SK-N-SH treated with all-trans-retinoic acid at 6 μM for 48 hours (cell line): ENCODE measurements at regions not wholly inside any gene's neighbourhood (a gene's known extent, or its start where the extent isn't known, plus 50 kb on each side); places are given as distances from the start of the nearest gene placed in this dataset.

Source experiments
- ATAC-seq: fragments of 200-7000 bp; cut with Tn5 transposase; 3 replicates; pipeline ENCODE4 v1.9.1; 2020; ENCODE audit warnings: mild to moderate bottlenecking, moderate library complexity
- BACH2 ChIP-seq: fragments of 250-450 bp; sonication (Bioruptor Pico); IDR thresholded peaks from 2 replicates; pipeline ENCODE4 v1.9.0; 2021; ENCODE audit warnings: mild to moderate bottlenecking, borderline replicate concordance
- CREB5 ChIP-seq: fragments of 250-450 bp; sonication (Bioruptor Pico); IDR thresholded peaks from 2 replicates; pipeline ENCODE4 v1.5.1; 2020; ENCODE audit warnings: low read depth, mild to moderate bottlenecking, moderate library complexity
- CSDC2 ChIP-seq: fragments of 250-450 bp; sonication (Bioruptor Pico); IDR thresholded peaks from 2 replicates; pipeline ENCODE4 v1.5.0; 2020; ENCODE audit warnings: mild to moderate bottlenecking, moderate library complexity
- GLIS3 ChIP-seq: fragments of 250-450 bp; sonication (Bioruptor Pico); IDR thresholded peaks from 2 replicates; pipeline ENCODE4 v1.5.0; 2020; ENCODE audit warnings: mild to moderate bottlenecking, moderate library complexity
- ISL1 ChIP-seq: fragments of 250-450 bp; sonication (Bioruptor Pico); IDR thresholded peaks from 2 replicates; pipeline ENCODE4 v2.1.2; 2022; ENCODE audit warnings: mild to moderate bottlenecking, moderate library complexity
- OSR1 ChIP-seq: fragments of 250-450 bp; sonication (Bioruptor Pico); IDR thresholded peaks from 2 replicates; pipeline ENCODE4 v1.8.0; 2022; ENCODE audit warnings: moderate library complexity, mild to moderate bottlenecking, inconsistent platforms
- PPARA ChIP-seq: fragments of 250-450 bp; sonication (Bioruptor Pico); IDR thresholded peaks from 2 replicates; pipeline ENCODE4 v1.5.0; 2020; ENCODE audit warnings: mild to moderate bottlenecking, borderline replicate concordance
- RARB ChIP-seq: fragments of 250-450 bp; sonication (Bioruptor Pico); IDR thresholded peaks from 2 replicates; pipeline ENCODE4 v1.8.0; 2021; ENCODE audit warnings: mild to moderate bottlenecking, moderate library complexity
- SNAI2 ChIP-seq: fragments of 250-450 bp; sonication (Bioruptor Pico); IDR thresholded peaks from 2 replicates; pipeline ENCODE4 v1.5.0; 2020; ENCODE audit warnings: mild to moderate bottlenecking, moderate library complexity
- TCF4 ChIP-seq: fragments of 250-450 bp; sonication (Bioruptor Pico); IDR thresholded peaks from 2 replicates; pipeline ENCODE4 v1.8.0; 2021; ENCODE audit warnings: mild to moderate bottlenecking, moderate library complexity, borderline replicate concordance
- TOX ChIP-seq: fragments of 250-450 bp; sonication (Bioruptor Pico); IDR thresholded peaks from 2 replicates; pipeline ENCODE4 v1.8.0; 2021; ENCODE audit warnings: mild to moderate bottlenecking, moderate library complexity, borderline replicate concordance
- ZC3H10 ChIP-seq: fragments of 250-450 bp; sonication (Bioruptor Pico); IDR thresholded peaks from 2 replicates; pipeline ENCODE4 v1.5.1; 2021; ENCODE audit warnings: mild to moderate bottlenecking, moderate library complexity
- ZFP3 ChIP-seq: fragments of 250-450 bp; sonication (Bioruptor Pico); IDR thresholded peaks from 2 replicates; pipeline ENCODE4 v1.5.0; 2020; ENCODE audit warnings: mild to moderate bottlenecking, moderate library complexity
- ZFP30 ChIP-seq: fragments of 450-650 bp; formaldehyde crosslinking; IDR thresholded peaks from 2 replicates; pipeline ENCODE4 v1.5.0; 2022; ENCODE audit warnings: mild to moderate bottlenecking, moderate library complexity
- ZNF565 ChIP-seq: fragments of 450-650 bp; formaldehyde crosslinking; conservative IDR thresholded peaks from 2 replicates; pipeline ENCODE4 v1.5.0; 2020; ENCODE audit warnings: low read depth, mild to moderate bottlenecking, moderate library complexity
- ZNF70 ChIP-seq: fragments of 450-650 bp; formaldehyde crosslinking; IDR thresholded peaks from 2 replicates; pipeline ENCODE4 v1.5.0; 2020; ENCODE audit warnings: mild to moderate bottlenecking, moderate library complexity
- ZNF8 ChIP-seq: fragments of 450-650 bp; formaldehyde crosslinking; IDR thresholded peaks from 2 replicates; pipeline ENCODE4 v1.5.0; 2020; ENCODE audit warnings: mild to moderate bottlenecking, moderate library complexity
- TF ChIP-seq, protein P1 (sequence below): fragments of 250-450 bp; sonication (Bioruptor Pico); IDR thresholded peaks from 2 replicates; pipeline ENCODE4 v1.8.0; 2020; ENCODE audit warnings: mild to moderate bottlenecking, moderate library complexity, borderline replicate concordance
- TF ChIP-seq, protein P2 (sequence below): fragments of 250-450 bp; sonication (Bioruptor Pico); IDR thresholded peaks from 2 replicates; pipeline ENCODE4 v1.5.1; 2021; ENCODE audit warnings: mild to moderate bottlenecking, moderate library complexity
- TF ChIP-seq, protein P3 (sequence below): fragments of 250-450 bp; sonication (Bioruptor Pico); IDR thresholded peaks from 2 replicates; pipeline ENCODE4 v1.5.0; 2020; ENCODE audit warnings: mild to moderate bottlenecking, moderate library complexity
- TF ChIP-seq, protein P4 (sequence below): fragments of 250-450 bp; sonication (Bioruptor Pico); IDR thresholded peaks from 2 replicates; pipeline ENCODE4 v1.8.0; 2021; ENCODE audit warnings: low read depth, mild to moderate bottlenecking, moderate library complexity, borderline replicate concordance

GRCh38 chr15:61344293-61344692 is 115.2 kb upstream of the RORA start:
- ATAC-seq: no peak
- TF ChIP-seq ZFP3 (CRISPR knock-in tag) (no peak), ZNF70 (CRISPR knock-in tag) (no peak), ZNF8 (CRISPR knock-in tag) (no peak), BACH2 (CRISPR knock-in tag) (no peak), TOX (CRISPR knock-in tag) (no peak), ZC3H10 (CRISPR knock-in tag) (no peak), ZNF565 (CRISPR knock-in tag) (no peak), TCF4 (no peak), GLIS3 (CRISPR knock-in tag) (no peak), ISL1 (CRISPR knock-in tag) (no peak), OSR1 (CRISPR knock-in tag) (no peak), RARB (CRISPR knock-in tag) (no peak), ZFP30 (CRISPR knock-in tag) (no peak), CSDC2 (CRISPR knock-in tag) (no peak), SNAI2 (CRISPR knock-in tag) (no peak), CREB5 (CRISPR knock-in tag) (no peak)
- TF ChIP-seq, protein P1, sequence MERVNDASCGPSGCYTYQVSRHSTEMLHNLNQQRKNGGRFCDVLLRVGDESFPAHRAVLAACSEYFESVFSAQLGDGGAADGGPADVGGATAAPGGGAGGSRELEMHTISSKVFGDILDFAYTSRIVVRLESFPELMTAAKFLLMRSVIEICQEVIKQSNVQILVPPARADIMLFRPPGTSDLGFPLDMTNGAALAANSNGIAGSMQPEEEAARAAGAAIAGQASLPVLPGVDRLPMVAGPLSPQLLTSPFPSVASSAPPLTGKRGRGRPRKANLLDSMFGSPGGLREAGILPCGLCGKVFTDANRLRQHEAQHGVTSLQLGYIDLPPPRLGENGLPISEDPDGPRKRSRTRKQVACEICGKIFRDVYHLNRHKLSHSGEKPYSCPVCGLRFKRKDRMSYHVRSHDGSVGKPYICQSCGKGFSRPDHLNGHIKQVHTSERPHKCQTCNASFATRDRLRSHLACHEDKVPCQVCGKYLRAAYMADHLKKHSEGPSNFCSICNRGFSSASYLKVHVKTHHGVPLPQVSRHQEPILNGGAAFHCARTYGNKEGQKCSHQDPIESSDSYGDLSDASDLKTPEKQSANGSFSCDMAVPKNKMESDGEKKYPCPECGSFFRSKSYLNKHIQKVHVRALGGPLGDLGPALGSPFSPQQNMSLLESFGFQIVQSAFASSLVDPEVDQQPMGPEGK: no peak
- TF ChIP-seq, protein P2, sequence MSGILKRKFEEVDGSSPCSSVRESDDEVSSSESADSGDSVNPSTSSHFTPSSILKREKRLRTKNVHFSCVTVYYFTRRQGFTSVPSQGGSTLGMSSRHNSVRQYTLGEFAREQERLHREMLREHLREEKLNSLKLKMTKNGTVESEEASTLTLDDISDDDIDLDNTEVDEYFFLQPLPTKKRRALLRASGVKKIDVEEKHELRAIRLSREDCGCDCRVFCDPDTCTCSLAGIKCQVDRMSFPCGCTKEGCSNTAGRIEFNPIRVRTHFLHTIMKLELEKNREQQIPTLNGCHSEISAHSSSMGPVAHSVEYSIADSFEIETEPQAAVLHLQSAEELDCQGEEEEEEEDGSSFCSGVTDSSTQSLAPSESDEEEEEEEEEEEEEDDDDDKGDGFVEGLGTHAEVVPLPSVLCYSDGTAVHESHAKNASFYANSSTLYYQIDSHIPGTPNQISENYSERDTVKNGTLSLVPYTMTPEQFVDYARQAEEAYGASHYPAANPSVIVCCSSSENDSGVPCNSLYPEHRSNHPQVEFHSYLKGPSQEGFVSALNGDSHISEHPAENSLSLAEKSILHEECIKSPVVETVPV (CRISPR knock-in tag): no peak
- TF ChIP-seq, protein P3, sequence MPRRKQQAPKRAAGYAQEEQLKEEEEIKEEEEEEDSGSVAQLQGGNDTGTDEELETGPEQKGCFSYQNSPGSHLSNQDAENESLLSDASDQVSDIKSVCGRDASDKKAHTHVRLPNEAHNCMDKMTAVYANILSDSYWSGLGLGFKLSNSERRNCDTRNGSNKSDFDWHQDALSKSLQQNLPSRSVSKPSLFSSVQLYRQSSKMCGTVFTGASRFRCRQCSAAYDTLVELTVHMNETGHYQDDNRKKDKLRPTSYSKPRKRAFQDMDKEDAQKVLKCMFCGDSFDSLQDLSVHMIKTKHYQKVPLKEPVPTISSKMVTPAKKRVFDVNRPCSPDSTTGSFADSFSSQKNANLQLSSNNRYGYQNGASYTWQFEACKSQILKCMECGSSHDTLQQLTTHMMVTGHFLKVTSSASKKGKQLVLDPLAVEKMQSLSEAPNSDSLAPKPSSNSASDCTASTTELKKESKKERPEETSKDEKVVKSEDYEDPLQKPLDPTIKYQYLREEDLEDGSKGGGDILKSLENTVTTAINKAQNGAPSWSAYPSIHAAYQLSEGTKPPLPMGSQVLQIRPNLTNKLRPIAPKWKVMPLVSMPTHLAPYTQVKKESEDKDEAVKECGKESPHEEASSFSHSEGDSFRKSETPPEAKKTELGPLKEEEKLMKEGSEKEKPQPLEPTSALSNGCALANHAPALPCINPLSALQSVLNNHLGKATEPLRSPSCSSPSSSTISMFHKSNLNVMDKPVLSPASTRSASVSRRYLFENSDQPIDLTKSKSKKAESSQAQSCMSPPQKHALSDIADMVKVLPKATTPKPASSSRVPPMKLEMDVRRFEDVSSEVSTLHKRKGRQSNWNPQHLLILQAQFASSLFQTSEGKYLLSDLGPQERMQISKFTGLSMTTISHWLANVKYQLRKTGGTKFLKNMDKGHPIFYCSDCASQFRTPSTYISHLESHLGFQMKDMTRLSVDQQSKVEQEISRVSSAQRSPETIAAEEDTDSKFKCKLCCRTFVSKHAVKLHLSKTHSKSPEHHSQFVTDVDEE (CRISPR knock-in tag): no peak

GRCh38 chr15:61342390-61342789 is 113.3 kb upstream of the RORA start:
- TF ChIP-seq, protein P1: no peak
- TF ChIP-seq SNAI2 (CRISPR knock-in tag) (no peak), ZNF70 (CRISPR knock-in tag) (no peak), PPARA (no peak), ISL1 (CRISPR knock-in tag) (no peak), ZFP3 (CRISPR knock-in tag) (no peak)
- TF ChIP-seq, protein P4, sequence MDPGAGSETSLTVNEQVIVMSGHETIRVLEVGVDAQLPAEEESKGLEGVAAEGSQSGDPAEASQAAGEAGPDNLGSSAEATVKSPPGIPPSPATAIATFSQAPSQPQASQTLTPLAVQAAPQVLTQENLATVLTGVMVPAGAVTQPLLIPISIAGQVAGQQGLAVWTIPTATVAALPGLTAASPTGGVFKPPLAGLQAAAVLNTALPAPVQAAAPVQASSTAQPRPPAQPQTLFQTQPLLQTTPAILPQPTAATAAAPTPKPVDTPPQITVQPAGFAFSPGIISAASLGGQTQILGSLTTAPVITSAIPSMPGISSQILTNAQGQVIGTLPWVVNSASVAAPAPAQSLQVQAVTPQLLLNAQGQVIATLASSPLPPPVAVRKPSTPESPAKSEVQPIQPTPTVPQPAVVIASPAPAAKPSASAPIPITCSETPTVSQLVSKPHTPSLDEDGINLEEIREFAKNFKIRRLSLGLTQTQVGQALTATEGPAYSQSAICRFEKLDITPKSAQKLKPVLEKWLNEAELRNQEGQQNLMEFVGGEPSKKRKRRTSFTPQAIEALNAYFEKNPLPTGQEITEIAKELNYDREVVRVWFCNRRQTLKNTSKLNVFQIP (CRISPR knock-in tag): no peak
- no peak for ATAC-seq
